IMR-90 (cell line): ENCODE measurements at regions not wholly inside any gene's neighbourhood (a gene's known extent, or its start where the extent isn't known, plus 50 kb on each side); places are given as distances from the start of the nearest gene placed in this dataset.

ENCODE experiments used
- ATAC-seq: fragments of 200-7000 bp; cut with Tn5 transposase; 2 replicates; pipeline ENCODE4 v1.9.1; 2020; ENCODE audit warnings: low read depth, mild to moderate bottlenecking, moderate library complexity
- BruUV-seq: library from RNA; stranded (reverse); fragments of 400-500 nt; replicated peaks from 2 replicates; lab custom pipeline; 2021; lab: Mats Ljungman, UMichigan
- CTCF ChIA-PET: fragments of 300-600 bp; formaldehyde crosslinking; extraction: SDS; loops from one replicate; lab custom pipeline; 2021; ENCODE audit warnings: antibody characterized with exemption; lab: Yijun Ruan, JAX
- POLR2A ChIA-PET: fragments of 300-600 bp; sonication (Branson Sonifier 250); formaldehyde crosslinking; loops from one replicate; lab custom pipeline; 2022; ENCODE audit warnings: antibody characterized with exemption; ENCODE audit not compliant: unreplicated experiment; lab: Charles Lee
- DNase-seq: peaks from one replicate; pipeline ENCODE4 v3.0.0; 2013
- H2AFZ ChIP-seq: replicated peaks from 2 replicates; pipeline ENCODE3; 2013; ENCODE audit warnings: low read length, mild to moderate bottlenecking; ENCODE audit not compliant: poor library complexity
- H2AK5ac ChIP-seq: 2 replicates; pipeline ENCODE4 v1.6.1; 2013; ENCODE audit warnings: low read depth, low read length, inconsistent platforms
- H2AK9ac ChIP-seq: replicated peaks from 2 replicates; pipeline ENCODE3; 2013; ENCODE audit warnings: mild to moderate bottlenecking, low read depth, low read length, moderate library complexity; ENCODE audit not compliant: poor library complexity
- H2BK120ac ChIP-seq: 2 replicates; pipeline ENCODE4 v1.6.1; 2013; ENCODE audit warnings: low read depth, low read length, inconsistent platforms
- H2BK15ac ChIP-seq: 3 replicates; pipeline ENCODE4 v1.6.1; 2013; ENCODE audit warnings: low read depth, low read length, inconsistent platforms
- H2BK20ac ChIP-seq: 2 replicates; pipeline ENCODE4 v1.6.1; 2013; ENCODE audit warnings: low read depth, mild to moderate bottlenecking, inconsistent platforms, low read length, moderate library complexity
- H2BK5ac ChIP-seq: 2 replicates; pipeline ENCODE4 v1.6.1; 2013; ENCODE audit warnings: mild to moderate bottlenecking, low read depth, low read length, inconsistent platforms; ENCODE audit not compliant: poor library complexity, severe bottlenecking
- H3K14ac ChIP-seq: replicated peaks from 2 replicates; pipeline ENCODE4 v1.6.1; 2013; ENCODE audit warnings: low read depth, low read length, inconsistent platforms
- H3K18ac ChIP-seq: 2 replicates; pipeline ENCODE4 v1.6.1; 2013; ENCODE audit warnings: low read depth, low read length, control low read depth
- H3K23ac ChIP-seq: 2 replicates; pipeline ENCODE4 v1.6.1; 2013; ENCODE audit warnings: low read depth, low read length, inconsistent platforms
- H3K27ac ChIP-seq: 2 replicates; pipeline ENCODE4 v1.5.1; 2013; ENCODE audit warnings: mild to moderate bottlenecking, control low read depth, low read length; ENCODE audit not compliant: insufficient read depth
- H3K27me3 ChIP-seq: 2 replicates; pipeline ENCODE4 v1.6.1; 2013; ENCODE audit warnings: low read length; ENCODE audit not compliant: control insufficient read depth, insufficient read depth
- H3K36me3 ChIP-seq: 2 replicates; pipeline ENCODE4 v1.6.1; 2013; ENCODE audit warnings: low read length, mixed read lengths; ENCODE audit not compliant: control insufficient read depth, insufficient read depth
- H3K4ac ChIP-seq: 2 replicates; pipeline ENCODE4 v1.6.1; 2013; ENCODE audit warnings: low read depth, low read length, inconsistent platforms
- H3K4me1 ChIP-seq: 2 replicates; pipeline ENCODE4 v1.6.1; 2013; ENCODE audit warnings: low read length, mixed read lengths; ENCODE audit not compliant: control insufficient read depth, insufficient read depth
- H3K4me2 ChIP-seq: 2 replicates; pipeline ENCODE4 v1.6.1; 2013; ENCODE audit warnings: low read depth, mild to moderate bottlenecking, control low read depth, low read length, moderate library complexity
- H3K4me3 ChIP-seq: 2 replicates; pipeline ENCODE4 v1.5.1; 2013; ENCODE audit warnings: low read depth, mild to moderate bottlenecking, control low read depth, low read length, moderate library complexity; ENCODE audit not compliant: insufficient read depth
- H3K56ac ChIP-seq: 2 replicates; pipeline ENCODE4 v1.6.1; 2013; ENCODE audit warnings: low read length, inconsistent platforms; ENCODE audit not compliant: insufficient read depth; ENCODE audit errors: extremely low read depth
- H3K79me1 ChIP-seq, 2 experiments: 2 replicates each; pipeline ENCODE4 v1.6.1; 2013; ENCODE audit warnings: low read length in 2 of 2, inconsistent platforms in 1 of 2, low read depth in 1 of 2
- H3K9ac ChIP-seq: 2 replicates; pipeline ENCODE4 v1.6.1; 2013; ENCODE audit warnings: low read depth, low read length, control low read depth
- H3K9me1 ChIP-seq: 2 replicates; pipeline ENCODE4 v1.6.1; 2013; ENCODE audit warnings: low read length, inconsistent platforms; ENCODE audit not compliant: insufficient read depth
- H3K9me3 ChIP-seq: 2 replicates; pipeline ENCODE4 v1.6.1; 2013; ENCODE audit warnings: low read length; ENCODE audit not compliant: control insufficient read depth, insufficient read depth
- H4K20me1 ChIP-seq: 2 replicates; pipeline ENCODE4 v1.6.1; 2013; ENCODE audit warnings: low read length, inconsistent platforms; ENCODE audit not compliant: insufficient read depth
- H4K5ac ChIP-seq: 2 replicates; pipeline ENCODE4 v1.6.1; 2013; ENCODE audit warnings: mild to moderate bottlenecking, low read depth, low read length, control low read depth
- H4K8ac ChIP-seq, 2 experiments: 2 replicates each; pipeline ENCODE4 v1.6.1; 2013; ENCODE audit warnings: low read depth in 2 of 2, low read length in 2 of 2, control low read depth in 1 of 2, inconsistent platforms in 1 of 2
- H4K91ac ChIP-seq: 2 replicates; pipeline ENCODE4 v1.6.1; 2013; ENCODE audit warnings: low read depth, low read length, inconsistent platforms; ENCODE audit not compliant: insufficient read depth
- MAFK ChIP-seq: IDR thresholded peaks from 2 replicates; pipeline ENCODE4 v1.6.1; 2012; ENCODE audit warnings: low read depth, low read length, improper control_type of control experiment
- WGBS, 2 experiments: methylation state at CpG; one replicate each; pipeline versions ENCODE4 v1.1.5 to v1.1.7; 2013; ENCODE audit warnings: missing lambda C conversion rate in 2 of 2; ENCODE audit not compliant: insufficient read length in 1 of 2; ENCODE audit errors: extremely low coverage in 2 of 2; 5-methylcytosine and 5-hydroxymethylcytosine counted together
- dilution Hi-C: fragments of 300-500 bp; cut with HindIII; formaldehyde crosslinking; loops from one replicate; pipeline ENCODE4 v1.14.3; 2018; ENCODE audit warnings: low sequenced_read_pairs; ENCODE audit not compliant: unreplicated experiment
- in situ Hi-C: fragments of 300-500 bp; cut with MboI; formaldehyde crosslinking; loops from 3 replicates; pipeline ENCODE4 v1.14.3; 2019; ENCODE audit warnings: low sequenced_read_pairs, inconsistent platforms, mixed read lengths
- intact Hi-C: fragments of 100-400 bp; cut with micrococcal nuclease; formaldehyde crosslinking; loops from 2 replicates; pipeline ENCODE4 v1.10.0; 2022

- no peak overlapping the region for H2BK15ac ChIP-seq
- dilution Hi-C loops (no loop called here), intact Hi-C loops (no loop called here), in situ Hi-C loops (loop anchor here (10.0 to 25.0 kb wide), 2 partner anchors 878 to 1265 kb away; partner anchors contain the start of gene EPHA4)
- TF ChIP-seq MAFK: no peak
- H4K20me1 ChIP-seq: no peaks in the 10 kb centered on the region
- ATAC-seq (no peak), DNase-seq (peak; percentile 3)
- no peak overlapping the region for H3K27ac ChIP-seq
- no peak overlapping the region for H2BK5ac ChIP-seq
- no peaks in the 10 kb centered on the region for H3K36me3 ChIP-seq
- H3K9me1 ChIP-seq: no peaks in the 10 kb centered on the region
- H2AK5ac ChIP-seq: no peak overlapping the region
- peaks cover 3% of the 10 kb centered on the region; the same call in 1 of the 2 replicates for H3K9me3 ChIP-seq
- no peak overlapping the region for H2BK120ac ChIP-seq
- H3K23ac ChIP-seq: no peak overlapping the region
- WGBS, 2 experiments: no CpG with 5 or more reads among the region's 2 CpGs
- no peak overlapping the region for H4K91ac ChIP-seq
- H4K5ac ChIP-seq: no peak overlapping the region
- H3K4ac ChIP-seq: no peak overlapping the region
- H3K18ac ChIP-seq: no peak overlapping the region
- no peaks in the 10 kb centered on the region for H3K27me3 ChIP-seq
- H3K4me1 ChIP-seq: no peaks in the 10 kb centered on the region
- H2AFZ ChIP-seq: no peak overlapping the region
- H3K14ac ChIP-seq: no peak overlapping the region
- CTCF ChIA-PET: interaction anchor here (0.6 kb wide), 1 partner anchor 89 kb away, joined by 5 read pairs; no protein-coding TSS in a partner anchor
- no peak overlapping the region for H2AK9ac ChIP-seq
- BruUV-seq: no TSS peak
- no peak overlapping the region for H3K56ac ChIP-seq
- no peak overlapping the region for H3K4me2 ChIP-seq
- POLR2A ChIA-PET: no interaction called here
- H3K79me1 ChIP-seq: no peaks in the 10 kb centered on the region
- no peak overlapping the region for H4K8ac ChIP-seq
- no peak overlapping the region for H3K4me3 ChIP-seq
- H3K9ac ChIP-seq: no peak overlapping the region
- no peak overlapping the region for H2BK20ac ChIP-seq
Observed at GRCh38 chr2:220697011-220697410, 875.1 kb downstream of the EPHA4 start.
